Psoas muscle (tissue), 7 donors: ENCODE measurements at regions not wholly inside any gene's neighbourhood (a gene's known extent, or its start where the extent isn't known, plus 50 kb on each side); places are given as distances from the start of the nearest gene placed in this dataset.

ENCODE experiments used
- ATAC-seq, 4 donors: fragments of 200-7000 bp; cut with Tn5 transposase; one replicate each; pipeline ENCODE4 v1.9.1; 2020; ENCODE audit warnings: moderate library complexity in 3 of 4, mild to moderate bottlenecking in 2 of 4
- DNase-seq, 2 donors: peaks; one replicate each; pipeline ENCODE4 v3.0.0-alpha.2; 2020
- H3K27ac ChIP-seq: fragments of 200-600 bp; one replicate; pipeline ENCODE4 v1.8.0; 2022
- H3K27me3 ChIP-seq, 3 donors: fragments of 200-600 bp in 1 of 3; one replicate each; pipeline versions ENCODE4 v1.6.1 to v1.8.0; 2013 to 2022; ENCODE audit warnings: low read length in 2 of 3, mild to moderate bottlenecking in 2 of 3, moderate library complexity in 1 of 3; ENCODE audit not compliant: insufficient read depth in 3 of 3
- H3K36me3 ChIP-seq, 2 donors: fragments of 200-600 bp in 1 of 2; one replicate each; pipeline versions ENCODE4 v1.6.1 to v1.8.0; 2013 to 2022; ENCODE audit warnings: low read depth in 1 of 2, mild to moderate bottlenecking in 1 of 2, moderate library complexity in 1 of 2; ENCODE audit not compliant: insufficient read depth in 1 of 2
- H3K4me1 ChIP-seq: fragments of 200-600 bp; one replicate; pipeline ENCODE4 v1.8.0; 2022
- H3K4me3 ChIP-seq: fragments of 200-600 bp; one replicate; pipeline ENCODE4 v1.8.0; 2022; ENCODE audit warnings: mild to moderate bottlenecking
- H3K9me3 ChIP-seq: fragments of 200-600 bp; one replicate; pipeline ENCODE4 v1.8.0; 2022
- CTCF ChIP-seq: fragments of 200-600 bp; IDR thresholded peaks from one replicate; pipeline ENCODE4 v1.8.0; 2022; ENCODE audit warnings: antibody characterized with exemption
- WGBS, 3 donors: extraction: QIAGEN DNeasy Blood & Tissue Kit; methylation state at CpG; one replicate each; pipeline versions ENCODE4 v1.1.6 to v1.1.7; 2013; 5-methylcytosine and 5-hydroxymethylcytosine counted together
- intact Hi-C, 2 donors: fragments of 100-400 bp; cut with DNase I; formaldehyde crosslinking; loops; one replicate each; pipeline versions ENCODE4 v1.11.0 to v1.14.2; 2022
- donor health status: healthy with polysubstance abuse.
- donor health status: DM: no; HTN: no; CAD: no; lungs with moderate emphysema.
- donor health status: Bipolar disorder and iron deficiency.
- donor health status: healthy.
- donor health status: DM: yes; HTN: yes; CAD: no.
- donor health status: DM: no; HTN: no; CAD: no.
- donor health status: DM: yes; HTN: yes; CAD: no.

DNA sequence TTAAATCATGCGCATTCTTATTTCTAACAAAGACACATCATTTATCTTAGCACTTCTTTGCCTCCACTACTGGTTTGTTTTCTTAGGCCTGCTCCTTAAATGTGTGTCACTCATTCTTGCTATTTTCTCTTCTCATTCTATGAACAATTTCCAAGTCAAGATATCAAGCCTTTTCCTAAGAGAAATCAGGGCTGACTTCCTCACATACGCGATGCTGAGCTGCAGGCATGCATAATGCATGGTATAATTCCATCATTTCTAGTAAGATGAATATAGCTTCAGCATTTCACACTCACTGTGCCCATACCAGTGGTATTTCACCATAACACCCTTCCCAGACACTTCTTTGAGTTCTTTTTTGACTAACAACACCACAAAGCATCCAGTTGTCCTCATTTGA, 838.9 kb upstream of the DDX18 start:
- intact Hi-C loops: no loop called here
- DNase-seq: no peak
- no peaks in the 10 kb centered on the region for H3K9me3 ChIP-seq
- 93 to 97% (median 96%) methylated on average over 3 of the region's 3 CpGs for WGBS, 3 donors
- H3K4me1 ChIP-seq: no peaks in the 10 kb centered on the region
- no peak for ATAC-seq
- H3K27me3 ChIP-seq: peaks cover 0 to 5% (median 0%) of the 10 kb centered on the region in 3 donors
- H3K36me3 ChIP-seq: no peaks in the 10 kb centered on the region
- TF ChIP-seq CTCF: no peak
- H3K27ac ChIP-seq: no peak overlapping the region
- no peak overlapping the region for H3K4me3 ChIP-seq

- intact Hi-C loops: no loop called here
- WGBS, 3 donors: 69 to 76% (median 69%) methylated on average over 2 of the region's 2 CpGs
- peaks cover 0 to 5% (median 0%) of the 10 kb centered on the region in 3 donors for H3K27me3 ChIP-seq
- no peaks in the 10 kb centered on the region for H3K9me3 ChIP-seq
- DNase-seq (no peak), ATAC-seq (no peak)
- TF ChIP-seq CTCF: no peak
- no peaks in the 10 kb centered on the region for H3K4me1 ChIP-seq
- H3K4me3 ChIP-seq: no peak overlapping the region
- no peaks in the 10 kb centered on the region for H3K36me3 ChIP-seq
- H3K27ac ChIP-seq: no peak overlapping the region
Observed at GRCh38 chr2:116979916-116980764, 834.4 kb upstream of the DDX18 start.

- ATAC-seq: no peak
- WGBS, 3 donors: 79 to 82% (median 79%) methylated on average over 4 of the region's 4 CpGs
- Histone ChIP-seq H3K4me1 (no peaks in the 10 kb centered on the region), H3K9me3 (no peaks in the 10 kb centered on the region), H3K27ac (no peak overlapping the region), H3K27me3 (no peaks in the 10 kb centered on the region), H3K36me3 (no peaks in the 10 kb centered on the region), H3K4me3 (no peak overlapping the region)
- no peak for DNase-seq
- intact Hi-C loops: no loop called here
- no peak for TF ChIP-seq CTCF
Observed at GRCh38 chr2:116987447-116987846, 827.0 kb upstream of the DDX18 start.

- ATAC-seq: no peak
Observed at GRCh38 chr2:116988303-116988702, 826.2 kb upstream of the DDX18 start.

More at GRCh38 chr2:116988303-116988702, 826.2 kb upstream of the DDX18 start:
- Histone ChIP-seq H3K27ac (no peak overlapping the region), H3K4me1 (no peaks in the 10 kb centered on the region), H3K27me3 (no peaks in the 10 kb centered on the region), H3K4me3 (no peak overlapping the region), H3K9me3 (no peaks in the 10 kb centered on the region), H3K36me3 (no peaks in the 10 kb centered on the region)
- no peak for TF ChIP-seq CTCF
- intact Hi-C loops: no loop called here
- DNase-seq: no peak
